Fibroblast of skin of back (primary cell): ENCODE measurements at regions not wholly inside any gene's neighbourhood (a gene's known extent, or its start where the extent isn't known, plus 50 kb on each side); places are given as distances from the start of the nearest gene placed in this dataset.
"Not testable (repeated sequence)": the region's sequence is repeated elsewhere in the genome, so short reads cannot be mapped to it uniquely, and the experiment has no call there.

Source experiments
- DNase-seq: peaks from one replicate; pipeline ENCODE4 v3.0.0-alpha.2; 2013

DNA sequence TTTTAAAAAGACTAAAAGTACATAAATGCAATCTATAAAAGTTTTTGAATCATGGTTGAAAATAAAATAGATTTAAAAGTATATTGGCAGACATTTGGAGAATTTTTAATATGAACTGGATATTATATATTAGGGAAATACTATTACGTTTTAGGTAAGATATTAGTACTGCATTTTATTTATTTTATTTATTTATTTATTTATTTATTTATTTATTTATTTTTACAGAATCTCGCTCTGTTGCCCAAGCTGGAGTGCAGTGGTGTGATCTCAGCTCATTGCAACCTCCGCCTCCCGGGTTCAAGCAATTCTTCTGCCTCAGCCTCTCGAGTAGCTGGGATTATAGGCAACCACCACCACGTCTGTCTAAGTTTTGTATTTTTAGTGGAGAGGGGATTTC is 890.1 kb upstream of the MANEA start:
- not testable (repeated sequence) for DNase-seq

DNA sequence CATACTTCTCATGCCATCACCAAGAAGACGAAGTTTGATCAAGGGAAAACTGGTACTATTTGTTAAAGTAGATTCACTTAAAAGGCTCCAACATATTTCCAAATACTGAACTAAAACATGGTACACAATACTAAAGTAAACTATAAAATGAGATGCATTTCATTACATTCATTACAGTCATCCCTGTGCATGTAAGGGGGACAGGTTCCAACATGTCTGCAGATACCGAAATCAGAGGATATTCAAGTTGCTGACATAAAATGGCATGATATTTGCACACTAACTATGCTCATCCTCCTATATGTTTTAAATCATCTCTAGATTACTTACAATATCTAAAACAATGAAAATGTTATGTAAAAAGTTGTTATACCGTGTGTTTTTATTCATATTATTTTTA is 893.9 kb upstream of the MANEA start:
- no peak for DNase-seq

DNA sequence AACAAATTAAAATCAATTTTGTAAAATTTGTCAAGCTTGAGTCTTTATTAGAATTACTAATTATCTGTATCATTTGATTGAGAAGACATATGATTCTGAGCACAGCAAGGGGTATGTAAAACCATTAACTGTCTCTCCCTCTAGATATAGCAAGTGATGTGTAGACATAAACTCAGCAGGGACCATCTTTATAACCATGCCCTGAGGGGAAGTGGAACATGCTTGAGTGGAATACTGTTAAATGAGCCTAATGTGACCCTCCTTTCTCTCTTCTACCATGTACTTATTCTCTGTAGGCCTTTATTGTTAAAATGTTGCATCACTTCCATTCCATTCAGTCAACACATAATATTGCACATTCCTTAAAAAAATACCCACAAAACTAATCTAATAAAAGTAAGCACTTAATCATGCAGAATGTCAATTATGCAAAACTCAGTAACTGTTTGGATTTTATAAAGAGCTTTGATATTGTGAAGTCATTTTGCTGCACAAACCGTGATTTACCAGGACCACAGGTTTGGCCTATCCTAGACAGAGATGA is 896.6 kb upstream of the MANEA start:
- no peak for DNase-seq

DNA sequence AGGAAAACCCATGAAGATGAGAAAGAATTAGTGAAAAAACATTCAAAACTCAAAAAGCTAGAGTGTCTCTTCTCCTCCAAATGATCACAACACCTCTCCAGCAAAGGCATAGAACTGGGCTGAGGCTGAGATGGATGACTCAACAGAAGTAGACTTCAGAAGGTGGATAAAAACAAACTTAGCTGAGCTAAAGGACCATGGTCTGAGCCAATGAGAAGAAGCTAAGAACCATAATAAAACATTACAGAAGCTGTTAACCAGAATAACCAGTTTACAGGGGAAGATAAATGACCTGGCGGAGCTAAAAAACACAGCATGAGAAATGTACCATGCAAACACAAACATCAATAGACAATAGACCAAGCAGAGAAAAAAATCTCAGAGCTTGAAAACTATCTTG is 904.1 kb upstream of the MANEA start:
- DNase-seq: no peak

DNA sequence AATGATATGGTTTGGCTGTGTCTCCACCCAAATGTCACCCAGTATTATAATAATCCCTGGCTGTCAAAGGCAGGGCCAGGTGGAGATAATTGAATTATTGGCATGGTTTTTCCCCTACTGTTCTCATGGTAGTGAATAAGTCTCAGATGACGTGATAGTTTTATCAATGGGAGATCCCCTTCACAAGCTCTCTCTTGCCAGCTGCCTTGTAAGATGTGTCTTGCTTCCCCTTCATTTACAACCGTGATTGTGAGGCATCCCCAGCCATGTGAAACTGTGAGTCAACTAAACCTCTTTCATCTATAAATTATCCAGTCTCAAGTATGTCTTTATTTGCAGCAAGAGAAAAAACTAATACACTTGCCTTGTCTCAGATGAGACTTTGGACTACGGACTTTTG is 907.3 kb upstream of the MANEA start:
- no peak for DNase-seq

DNA sequence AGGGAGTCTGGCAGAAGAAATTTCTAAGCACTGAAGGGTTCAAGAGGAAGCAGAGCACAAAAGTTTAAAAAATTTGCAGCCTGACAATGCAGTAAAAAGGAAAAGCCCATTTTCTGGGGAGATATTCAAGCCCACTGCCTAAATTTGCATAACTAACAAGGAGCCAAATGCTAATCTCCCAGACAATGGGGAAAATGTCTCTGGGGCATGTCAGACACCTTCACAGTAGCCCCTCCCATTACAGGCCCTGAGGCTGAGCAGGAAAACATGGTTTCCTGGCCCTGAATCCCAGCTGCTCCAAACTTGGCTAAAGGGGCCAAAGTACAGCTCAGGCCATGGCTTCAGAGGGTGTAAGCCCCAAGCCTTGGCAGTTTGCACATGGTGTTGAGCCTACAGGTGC is 908.5 kb upstream of the MANEA start:
- DNase-seq: no peak

DNA sequence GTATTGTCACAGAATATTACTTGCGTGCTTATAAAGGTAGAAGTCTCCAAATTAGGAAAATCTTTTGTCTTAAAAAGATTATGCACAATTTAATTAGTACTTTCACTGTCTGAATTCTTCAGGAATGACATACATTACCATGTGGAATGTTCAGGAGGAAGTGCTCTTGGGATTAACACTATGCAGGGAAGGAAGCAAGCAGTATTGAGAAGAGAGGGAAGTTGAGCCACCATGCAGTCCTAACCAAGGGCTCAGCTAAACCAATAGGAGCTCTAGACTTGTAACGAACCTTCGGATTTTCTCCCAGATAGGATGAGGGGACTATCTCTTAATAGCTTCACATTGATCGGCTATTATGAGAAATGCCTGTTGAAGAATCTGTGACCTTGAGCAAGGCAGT is 918.4 kb upstream of the MANEA start:
- no peak for DNase-seq

DNA sequence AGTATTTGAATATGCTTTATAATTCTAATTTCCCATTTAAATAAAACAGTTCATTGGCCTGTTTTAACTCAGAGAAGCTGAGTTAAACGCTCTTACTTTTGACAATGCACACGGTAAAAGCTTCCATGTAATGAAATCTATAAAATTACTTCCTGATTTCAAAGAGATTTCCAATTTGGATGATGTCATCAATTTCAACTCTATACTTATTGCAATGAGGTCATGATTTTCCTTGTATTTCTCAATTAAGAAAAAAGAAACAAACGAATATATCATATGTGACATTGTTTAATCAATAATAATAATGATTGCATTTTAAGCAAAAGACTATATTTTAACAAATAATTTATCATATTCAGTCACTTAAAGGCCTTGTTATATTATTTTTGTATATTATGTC is 926.1 kb upstream of the MANEA start:
- no peak for DNase-seq

DNA sequence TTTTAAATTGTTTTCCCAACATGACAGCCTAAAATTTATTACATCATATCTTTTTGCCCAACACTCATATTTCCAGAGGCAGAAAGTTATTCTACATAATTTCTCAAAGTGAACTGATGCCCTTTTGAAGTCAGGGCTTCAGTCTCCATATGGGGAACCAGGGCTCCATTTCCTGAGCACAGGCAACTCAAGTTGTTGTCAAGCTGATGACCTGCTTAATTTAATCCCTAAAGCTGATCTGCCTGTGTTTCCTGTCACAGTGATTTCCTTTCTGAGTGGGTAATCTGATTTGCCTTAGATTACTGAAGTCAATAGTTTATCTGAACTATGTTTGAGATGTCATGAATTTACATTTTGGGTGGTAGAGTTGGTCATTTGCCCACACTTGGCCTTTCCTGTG is 932.1 kb upstream of the MANEA start:
- no peak for DNase-seq

DNA sequence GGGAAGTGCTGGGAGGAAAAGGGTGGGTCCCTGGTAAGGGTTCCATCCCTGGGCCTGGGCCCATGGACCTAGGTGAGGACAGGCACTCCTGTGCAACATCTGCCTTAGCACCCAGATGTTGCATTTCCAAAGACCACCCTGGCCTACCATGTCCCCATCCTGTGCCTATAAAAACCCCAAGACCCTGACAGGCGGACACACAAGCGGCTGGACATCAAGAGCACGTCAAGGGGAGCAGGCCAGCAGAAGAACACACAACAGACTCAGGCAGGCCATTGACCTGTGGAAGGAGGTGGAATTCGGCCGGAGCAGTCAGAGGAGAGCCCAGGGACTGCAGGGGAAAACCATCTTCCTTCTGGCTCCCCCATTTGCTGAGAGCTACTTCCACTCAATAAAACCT is 937.8 kb upstream of the MANEA start:
- no peak for DNase-seq

DNA sequence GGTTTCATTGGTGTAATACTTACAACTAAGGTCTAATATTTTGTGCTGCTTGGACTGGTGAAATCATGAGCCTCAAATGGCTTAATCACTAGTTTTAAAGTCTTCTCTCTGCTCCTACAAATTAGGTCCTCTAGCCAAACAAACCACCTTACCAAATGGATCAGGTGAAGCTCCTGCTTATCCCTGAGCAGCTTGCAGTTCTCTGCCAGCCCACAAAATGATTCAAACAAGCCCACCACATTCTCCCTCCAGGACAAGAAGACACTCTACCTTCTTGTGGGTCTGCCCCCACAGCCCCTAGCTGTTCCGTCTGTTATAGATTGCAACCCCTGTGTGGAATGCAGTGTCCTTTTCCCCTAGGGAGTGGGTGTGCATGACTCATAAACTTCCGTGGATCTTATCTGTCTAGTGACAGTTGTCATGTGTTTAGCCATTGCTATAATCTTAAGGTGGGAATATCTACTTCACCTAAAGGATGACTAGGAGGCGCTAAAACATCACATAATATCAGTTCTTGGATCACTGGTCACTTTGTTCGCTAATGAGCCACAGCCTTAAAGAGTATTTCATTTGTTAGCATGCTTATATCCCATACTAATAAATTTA is 940.5 kb upstream of the MANEA start:
- DNase-seq: peak; percentile 0

DNA sequence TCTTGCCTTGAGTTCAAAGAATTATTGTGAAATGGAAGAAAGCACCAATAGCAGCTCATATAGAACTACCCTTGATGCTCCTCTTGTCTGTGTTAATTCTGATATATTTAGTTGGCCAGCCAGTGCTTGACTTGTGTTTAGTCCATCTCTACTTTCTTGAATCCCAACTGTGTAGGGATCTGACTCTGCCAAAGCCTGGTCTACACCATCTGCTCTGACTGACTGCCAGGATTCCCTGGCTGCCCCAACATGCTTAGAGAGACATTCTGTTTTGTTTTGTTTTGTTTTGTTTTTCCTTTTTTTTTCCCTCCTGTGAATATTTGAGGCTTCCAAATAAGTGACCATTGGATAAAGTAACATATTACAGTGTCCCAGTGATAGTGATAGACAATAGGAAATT is 953.7 kb upstream of the MANEA start:
- no peak for DNase-seq

DNA sequence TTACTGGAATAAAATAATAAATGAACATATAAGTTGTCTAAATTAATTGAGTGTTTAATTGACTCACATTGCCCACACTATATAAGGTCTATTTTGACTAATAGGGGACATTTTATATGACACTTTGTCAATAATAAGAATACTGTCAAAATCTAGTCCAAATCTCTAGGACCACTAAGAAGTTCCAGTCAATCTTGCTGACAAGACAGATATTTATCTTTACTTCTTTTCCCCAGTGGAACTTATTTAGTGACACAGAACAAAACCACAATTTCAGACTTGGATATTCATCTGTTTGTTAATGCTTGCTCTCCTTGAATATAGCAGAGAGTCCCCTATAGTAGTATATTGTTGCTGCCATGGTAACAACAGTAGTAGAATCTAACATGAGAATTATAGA is 954.6 kb upstream of the MANEA start:
- DNase-seq: no peak

DNA sequence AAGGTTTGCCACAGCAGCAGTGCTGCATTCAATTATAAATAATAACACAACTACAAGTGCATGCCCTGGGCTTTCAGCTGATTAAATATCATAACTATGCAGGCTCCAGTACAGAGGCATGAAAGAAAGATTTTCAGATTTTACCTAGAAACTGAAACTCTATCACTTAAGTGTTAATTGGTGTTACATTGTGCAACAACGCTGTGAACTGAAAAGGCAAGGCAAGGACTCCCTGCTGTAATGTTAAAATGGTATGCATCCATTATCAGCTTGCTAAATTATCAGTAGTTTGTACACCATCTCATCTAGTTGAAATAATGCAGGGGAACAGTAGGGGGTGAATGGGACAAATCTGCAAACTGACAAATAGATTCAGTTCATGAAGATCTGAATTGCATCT is 976.7 kb upstream of the MANEA start:
- DNase-seq: no peak

DNA sequence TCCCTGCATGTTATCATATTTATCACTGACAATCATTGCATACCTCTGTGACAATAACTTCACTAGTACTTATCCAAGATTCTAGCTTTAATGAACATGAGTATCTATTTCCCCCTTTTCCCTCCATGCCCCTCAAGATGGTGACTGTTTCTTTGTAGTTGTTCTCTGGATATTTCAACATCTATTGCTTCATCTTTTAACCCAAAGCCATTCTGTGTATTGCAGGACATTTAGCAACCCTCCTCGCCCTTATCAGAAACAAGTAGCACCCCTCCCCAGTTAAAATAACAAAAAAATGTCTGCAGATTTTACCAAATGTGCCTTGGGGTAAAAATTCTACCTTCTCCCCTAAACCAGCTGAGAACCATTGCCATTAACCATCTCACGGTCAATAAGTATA is 979.8 kb upstream of the MANEA start:
- DNase-seq: no peak

DNA sequence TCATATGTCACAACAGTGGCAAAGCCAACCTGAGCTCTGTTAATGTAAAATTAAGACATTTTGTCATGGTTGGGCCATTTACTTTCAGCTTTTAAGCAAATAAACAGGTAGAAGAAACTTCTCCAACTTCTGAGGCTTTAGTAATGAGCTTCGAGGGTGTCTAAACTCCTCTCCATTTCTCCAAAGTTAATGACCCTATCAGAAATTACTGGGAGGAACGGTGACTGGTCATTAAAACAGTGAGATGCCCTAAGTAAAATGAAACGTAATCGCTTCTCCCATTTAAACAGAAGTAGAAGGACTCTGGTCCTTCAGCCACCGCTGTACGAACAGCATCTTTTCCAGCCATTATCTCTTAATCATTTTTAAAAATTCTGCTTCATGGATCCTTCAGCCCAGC is 986.9 kb upstream of the MANEA start:
- no peak for DNase-seq

DNA sequence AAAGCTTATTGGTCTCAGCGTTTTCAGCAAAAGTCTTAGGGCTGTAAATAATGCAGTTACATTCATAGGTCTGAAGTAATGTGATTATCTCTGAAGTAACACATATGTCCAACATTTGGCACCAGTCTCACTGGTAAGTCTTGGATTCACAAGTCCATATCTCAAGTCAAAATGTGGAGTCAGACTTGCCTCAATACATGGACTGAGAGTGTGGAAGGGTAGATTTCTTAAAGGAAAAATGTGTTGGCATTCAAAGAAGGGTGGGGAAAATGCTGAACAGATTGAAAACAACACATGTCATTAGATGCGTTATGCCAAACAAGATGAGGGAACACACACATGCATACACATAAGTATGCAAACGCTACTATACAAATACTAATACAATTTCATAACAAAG is 989.0 kb upstream of the MANEA start:
- DNase-seq: no peak

DNA sequence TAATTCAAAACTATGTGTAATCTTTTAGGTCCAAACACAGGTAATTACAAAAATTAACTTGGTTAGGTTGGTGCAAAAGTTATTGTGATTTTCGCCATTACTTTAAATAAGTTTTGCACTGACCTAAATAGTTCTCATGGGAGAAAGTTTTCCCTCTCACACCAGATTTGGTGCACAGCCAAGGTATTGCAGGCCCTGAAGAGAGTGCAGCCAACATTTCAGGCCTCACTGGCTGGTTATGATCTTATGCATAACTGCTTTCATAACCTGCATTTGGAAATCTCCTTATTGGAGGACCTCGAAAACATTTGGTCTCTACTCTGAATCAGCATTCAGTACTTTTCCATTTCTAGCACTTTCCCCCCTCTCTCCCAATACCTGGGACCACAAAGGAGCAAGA is 993.1 kb upstream of the MANEA start:
- no peak for DNase-seq

DNA sequence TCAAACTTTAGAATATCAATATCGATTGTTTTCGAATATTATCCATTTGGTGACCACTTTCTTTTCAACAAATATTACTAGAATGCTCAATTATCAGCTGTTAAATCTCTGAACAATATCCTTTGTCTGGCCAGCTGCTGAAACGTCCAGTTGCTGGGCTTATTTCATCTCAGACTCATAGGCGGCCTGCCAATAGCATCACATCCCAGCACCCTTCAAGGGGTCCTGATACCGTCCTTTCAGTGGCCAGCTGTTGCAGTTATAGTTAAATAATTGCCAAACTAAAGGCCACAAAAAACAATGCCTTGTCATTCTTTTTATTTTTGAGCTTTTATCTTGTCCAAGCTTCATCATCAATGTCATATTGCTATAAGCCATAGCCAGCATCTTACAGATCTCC is 1006.8 kb upstream of the MANEA start:
- no peak for DNase-seq

DNA sequence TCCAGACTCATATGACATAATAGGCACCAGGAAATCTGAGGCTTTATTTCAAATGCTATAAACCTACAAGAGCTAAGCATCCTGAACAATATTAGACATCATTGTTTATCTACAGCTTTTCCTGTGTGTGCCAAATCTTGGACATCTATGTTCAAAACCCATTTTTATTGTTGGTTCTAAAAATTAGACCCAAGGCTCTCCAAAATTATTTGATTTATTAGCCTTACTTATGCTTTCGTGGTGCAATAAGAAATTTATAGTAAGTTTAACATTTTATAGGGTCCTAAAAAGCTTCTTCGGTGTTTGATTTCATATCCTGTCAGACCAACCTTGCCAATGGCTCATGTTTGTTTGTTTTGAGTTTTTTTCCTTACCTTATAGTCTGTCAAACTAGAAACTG is 1014.5 kb upstream of the MANEA start:
- DNase-seq: no peak

DNA sequence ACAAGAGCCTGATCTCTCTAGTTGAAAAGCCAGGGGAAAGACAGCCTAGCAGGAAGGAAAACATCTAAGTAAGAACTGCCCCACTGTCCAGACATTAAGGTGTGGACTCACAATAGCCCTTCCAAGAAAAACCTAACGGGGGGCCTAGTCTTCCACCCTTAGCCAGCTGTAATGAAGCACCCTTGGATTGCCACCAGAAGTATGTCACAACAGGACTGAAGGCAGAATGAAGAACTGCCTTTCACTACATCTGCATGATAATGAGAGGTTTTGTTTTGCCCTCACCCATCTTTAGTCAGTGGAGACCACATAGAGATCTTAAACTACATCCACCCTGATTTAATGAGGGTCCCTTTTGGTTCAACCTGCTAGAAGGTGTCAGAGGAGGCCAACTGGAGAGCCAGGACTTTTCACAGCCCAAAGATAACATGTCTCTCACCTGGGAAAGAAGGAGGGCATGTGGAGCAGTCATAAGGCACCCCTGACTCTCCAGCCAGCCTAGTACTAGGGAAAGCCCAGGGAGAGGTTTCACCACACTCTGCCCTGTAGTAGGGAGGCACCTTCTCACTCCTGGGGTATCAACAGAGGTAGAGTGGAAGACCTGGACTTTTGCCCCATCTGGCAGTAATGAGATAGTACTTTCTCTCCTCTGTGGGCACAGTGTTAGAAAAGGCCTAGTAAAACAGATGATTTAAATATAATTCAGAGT is 1017.4 kb upstream of the MANEA start:
- no peak for DNase-seq

DNA sequence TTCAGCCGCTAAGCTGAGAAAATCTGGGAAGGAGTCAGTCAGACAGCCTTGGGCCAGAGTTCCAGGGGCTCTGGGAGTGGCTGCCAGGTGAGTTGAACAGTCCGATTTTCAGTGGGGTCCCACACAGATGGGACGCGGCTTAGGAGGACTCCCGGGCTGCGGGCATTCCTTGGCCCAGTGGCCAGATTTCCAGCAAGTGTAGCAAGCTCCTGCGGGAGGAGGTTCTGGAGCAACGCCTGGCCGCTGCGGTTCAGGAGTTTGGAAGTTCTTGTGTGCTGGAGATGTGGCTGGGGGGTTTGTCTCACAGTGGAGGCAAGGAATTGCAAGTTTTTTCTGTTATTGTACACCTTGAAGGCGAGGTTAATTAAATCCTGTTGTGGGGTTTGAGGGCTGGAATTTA is 1020.1 kb upstream of the MANEA start:
- DNase-seq: not testable (repeated sequence)

DNA sequence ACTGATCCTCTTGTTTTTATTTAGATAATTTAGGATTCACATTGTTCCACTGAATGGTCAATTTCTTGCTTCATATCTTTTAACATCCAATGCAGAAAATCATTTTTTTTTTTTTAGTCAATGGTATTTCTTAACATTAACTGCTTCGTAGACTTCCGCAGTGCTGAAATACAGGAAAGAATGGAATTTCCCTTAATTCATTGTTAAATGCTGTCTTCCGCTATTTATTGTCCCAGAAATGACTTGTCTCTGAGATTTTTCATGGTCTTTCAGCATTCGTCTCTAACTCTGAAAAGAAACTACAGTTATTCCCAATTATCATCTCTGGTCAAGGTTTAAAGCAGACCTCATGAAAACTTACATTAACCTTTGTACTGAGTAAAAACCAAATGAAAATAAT is 1029.1 kb upstream of the MANEA start:
- no peak for DNase-seq

DNA sequence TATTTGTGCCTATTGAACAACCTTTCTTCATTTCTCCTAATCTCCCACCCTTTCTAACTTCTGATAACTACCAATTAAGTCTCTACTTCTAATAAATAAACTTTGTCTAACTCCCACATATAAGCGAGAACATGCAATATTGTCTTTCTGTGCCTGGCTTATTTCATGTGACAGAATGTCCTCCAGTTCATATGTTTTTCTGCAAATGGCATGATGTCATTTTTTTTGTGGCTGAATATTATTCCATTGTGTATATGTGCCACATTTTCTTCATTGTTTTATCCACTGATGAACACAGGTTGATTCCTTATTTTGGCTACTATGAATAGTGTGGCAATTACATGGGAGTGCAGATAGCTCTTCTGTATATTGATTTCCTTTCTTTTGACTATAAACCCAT is 1041.5 kb upstream of the MANEA start:
- no peak for DNase-seq
